BLaER1 (cell line): ENCODE measurements at regions not wholly inside any gene's neighbourhood (a gene's known extent, or its start where the extent isn't known, plus 50 kb on each side); places are given as distances from the start of the nearest gene placed in this dataset.

Source experiments
- H3K27ac ChIP-seq: shearing (Covaris generic); formaldehyde crosslinking; 2 replicates; pipeline ENCODE4 v1.8.1; 2022
- H3K27me3 ChIP-seq: shearing (Covaris generic); formaldehyde crosslinking; 2 replicates; pipeline ENCODE4 v1.8.1; 2022
- H3K36me3 ChIP-seq: shearing (Covaris generic); formaldehyde crosslinking; 2 replicates; pipeline ENCODE4 v1.8.1; 2022
- H3K4me1 ChIP-seq: shearing (Covaris generic); formaldehyde crosslinking; 2 replicates; pipeline ENCODE4 v1.8.1; 2022
- H3K4me2 ChIP-seq: shearing (Covaris generic); formaldehyde crosslinking; 2 replicates; pipeline ENCODE4 v1.8.1; 2022
- H3K4me3 ChIP-seq: shearing (Covaris generic); formaldehyde crosslinking; 2 replicates; pipeline ENCODE4 v1.8.1; 2022
- H3K9ac ChIP-seq: shearing (Covaris generic); formaldehyde crosslinking; 2 replicates; pipeline ENCODE4 v1.8.1; 2022
- H3K9me3 ChIP-seq: shearing (Covaris generic); formaldehyde crosslinking; 2 replicates; pipeline ENCODE4 v1.8.1; 2022
- H4K20me1 ChIP-seq: shearing (Covaris generic); formaldehyde crosslinking; 2 replicates; pipeline ENCODE4 v1.8.1; 2022
- Cebpa-rat ChIP-seq: shearing (Covaris generic); IDR thresholded peaks from 2 replicates; pipeline ENCODE4 v1.8.1; 2022

DNA sequence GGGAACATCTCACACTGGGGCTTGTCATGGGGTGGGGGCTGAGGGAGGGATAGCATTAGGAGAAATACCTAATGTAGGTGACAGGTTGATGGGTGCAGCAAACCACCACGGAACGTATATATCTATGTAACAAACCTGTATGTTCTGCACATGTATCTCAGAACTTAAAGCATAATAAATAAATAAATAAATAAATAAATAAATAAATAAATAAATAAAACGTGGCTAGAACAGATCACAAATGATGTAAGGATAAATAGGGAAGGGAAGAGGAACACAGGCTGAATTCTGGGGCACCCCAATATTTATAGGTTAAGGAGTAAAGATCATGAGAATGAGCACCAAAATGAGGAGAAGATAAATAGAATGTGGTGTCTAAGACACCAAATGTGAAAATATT is 592.2 kb downstream of the AMY1C start:
- no peak overlapping the region for H3K4me2 ChIP-seq
- H3K4me3 ChIP-seq = no peak overlapping the region
- no peak overlapping the region for H3K9ac ChIP-seq
- no peaks in the 10 kb centered on the region for H3K36me3 ChIP-seq
- H3K27ac ChIP-seq = no peak overlapping the region
- no peaks in the 10 kb centered on the region for H3K4me1 ChIP-seq
- H3K27me3 ChIP-seq = no peaks in the 10 kb centered on the region
- no peaks in the 10 kb centered on the region for H3K9me3 ChIP-seq
- no peaks in the 10 kb centered on the region for H4K20me1 ChIP-seq
- TF ChIP-seq Cebpa-rat = no peak

DNA sequence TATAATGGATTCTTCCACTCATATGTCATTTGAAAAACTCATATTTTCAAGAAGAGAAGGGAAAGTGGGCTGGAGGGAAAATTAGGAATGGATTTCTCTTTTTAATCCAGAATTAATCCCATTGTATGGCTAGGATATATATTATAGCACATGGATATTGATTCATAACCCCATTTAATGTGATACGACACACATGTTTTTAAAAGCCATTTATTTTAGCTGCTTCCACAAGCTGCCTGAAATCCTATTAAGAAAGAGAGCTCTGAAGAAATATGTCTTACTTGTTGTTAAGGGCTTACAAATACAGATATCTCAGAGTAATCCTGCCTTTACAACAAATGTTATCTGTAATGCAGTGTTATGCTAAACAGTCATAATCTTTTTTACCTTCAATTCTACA is 598.6 kb downstream of the AMY1C start:
- Histone ChIP-seq H3K4me2 (no peak overlapping the region), H3K36me3 (no peaks in the 10 kb centered on the region), H3K9me3 (no peaks in the 10 kb centered on the region), H3K27me3 (no peaks in the 10 kb centered on the region), H3K27ac (no peak overlapping the region), H4K20me1 (no peaks in the 10 kb centered on the region), H3K9ac (no peak overlapping the region), H3K4me1 (no peaks in the 10 kb centered on the region), H3K4me3 (no peak overlapping the region)
- TF ChIP-seq Cebpa-rat = no peak

DNA sequence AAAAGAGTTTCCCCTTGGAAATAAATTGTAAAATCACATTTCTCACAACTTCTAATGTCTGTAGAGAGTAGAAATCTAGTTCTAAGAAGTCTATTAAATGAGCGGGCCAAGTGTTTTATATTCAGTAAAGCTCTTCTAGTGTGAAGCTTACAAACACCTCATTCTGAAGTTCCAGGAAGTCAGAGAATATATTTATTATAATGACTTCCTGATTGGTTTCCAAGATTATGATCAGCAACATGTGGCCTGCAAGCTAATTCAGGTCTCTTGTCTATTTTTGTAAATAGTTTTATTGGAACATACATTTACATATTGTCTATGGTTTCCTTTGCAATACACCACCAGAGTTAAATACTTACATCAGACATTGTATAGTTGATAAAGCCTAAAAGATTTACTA is 603.9 kb downstream of the AMY1C start:
- no peak overlapping the region for H3K4me3 ChIP-seq
- no peak overlapping the region for H3K9ac ChIP-seq

DNA sequence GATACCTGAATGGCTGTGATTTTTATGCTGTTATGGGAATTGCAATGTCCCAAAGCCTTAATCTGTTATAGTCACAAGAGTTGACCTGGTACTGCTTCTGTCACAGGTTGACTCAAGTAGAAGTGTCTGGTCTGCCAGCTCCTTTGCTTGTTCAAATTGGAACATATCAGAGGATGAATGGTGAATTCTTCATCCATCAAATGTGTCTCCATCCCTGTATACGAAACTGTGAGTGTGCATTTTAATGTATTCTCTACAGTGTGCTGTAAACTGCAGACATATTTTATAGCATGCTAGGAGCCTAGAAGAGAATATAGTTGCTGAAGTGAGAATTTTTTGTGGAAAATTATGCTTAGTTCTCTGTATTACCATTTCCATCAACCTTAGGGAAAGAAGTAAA is 608.4 kb downstream of the AMY1C start:
- TF ChIP-seq Cebpa-rat = no peak
- H4K20me1 ChIP-seq = no peaks in the 10 kb centered on the region
- no peak overlapping the region for H3K9ac ChIP-seq
- H3K4me3 ChIP-seq = no peak overlapping the region
- H3K9me3 ChIP-seq = no peaks in the 10 kb centered on the region
- no peaks in the 10 kb centered on the region for H3K4me1 ChIP-seq
- no peaks in the 10 kb centered on the region for H3K36me3 ChIP-seq
- H3K27me3 ChIP-seq = no peaks in the 10 kb centered on the region
- no peak overlapping the region for H3K27ac ChIP-seq
- no peak overlapping the region for H3K4me2 ChIP-seq

More for the DNA sequence above, 603.9 kb downstream of the AMY1C start:
- no peaks in the 10 kb centered on the region for H3K27me3 ChIP-seq
- H3K27ac ChIP-seq = no peak overlapping the region
- H3K9me3 ChIP-seq = no peaks in the 10 kb centered on the region
- H3K36me3 ChIP-seq = no peaks in the 10 kb centered on the region
- H3K4me2 ChIP-seq = no peak overlapping the region
- no peaks in the 10 kb centered on the region for H4K20me1 ChIP-seq
- TF ChIP-seq Cebpa-rat = no peak
- no peaks in the 10 kb centered on the region for H3K4me1 ChIP-seq

DNA sequence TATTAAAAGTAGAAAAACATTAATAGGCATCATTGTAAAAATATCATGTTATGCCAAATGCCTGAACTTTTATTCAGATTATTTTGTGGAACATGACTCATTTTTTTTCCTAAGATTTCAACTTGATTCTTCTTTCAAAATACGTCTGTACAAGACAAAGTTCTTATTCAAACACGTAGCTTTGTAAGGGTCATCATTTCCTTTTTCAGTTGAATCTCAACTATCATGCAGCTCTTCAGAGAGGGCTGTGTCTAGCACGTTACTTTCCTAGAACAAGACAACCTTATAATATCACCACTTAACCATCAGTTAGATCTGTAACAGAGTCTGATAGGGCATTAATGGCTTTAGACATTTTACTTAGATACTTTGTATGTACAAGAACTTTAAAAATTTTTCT is 608.9 kb downstream of the AMY1C start:
- H3K36me3 ChIP-seq = no peaks in the 10 kb centered on the region

DNA sequence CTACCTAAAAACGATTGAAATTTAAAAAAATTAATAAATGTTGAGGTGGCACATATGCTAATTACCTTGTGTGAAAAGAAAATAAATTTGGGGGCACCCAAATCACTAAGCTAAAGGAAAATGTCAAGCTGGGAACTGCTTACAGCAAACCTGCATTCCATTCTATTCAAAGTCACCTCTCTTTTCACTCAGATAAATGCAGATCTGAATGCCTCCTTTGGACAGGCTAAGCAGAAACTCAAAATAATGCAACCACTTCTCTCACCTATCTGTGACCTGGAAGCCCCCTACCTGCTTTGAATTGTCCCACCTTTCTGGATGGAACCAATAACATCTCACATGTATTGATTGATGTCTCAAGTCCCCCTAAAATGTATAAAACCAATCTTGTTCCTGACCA is 628.7 kb downstream of the AMY1C start:
- TF ChIP-seq Cebpa-rat = no peak
- no peaks in the 10 kb centered on the region for H3K4me1 ChIP-seq
- H3K36me3 ChIP-seq = no peaks in the 10 kb centered on the region
- no peaks in the 10 kb centered on the region for H3K9me3 ChIP-seq
- H3K27me3 ChIP-seq = no peaks in the 10 kb centered on the region
- no peak overlapping the region for H3K4me3 ChIP-seq
- no peak overlapping the region for H3K9ac ChIP-seq
- H3K27ac ChIP-seq = no peak overlapping the region
- no peak overlapping the region for H3K4me2 ChIP-seq
- no peaks in the 10 kb centered on the region for H4K20me1 ChIP-seq

More for the DNA sequence above, 608.9 kb downstream of the AMY1C start:
- Histone ChIP-seq H3K27ac (no peak overlapping the region), H3K27me3 (no peaks in the 10 kb centered on the region), H3K4me1 (no peaks in the 10 kb centered on the region), H3K4me2 (no peak overlapping the region), H4K20me1 (no peaks in the 10 kb centered on the region), H3K9ac (no peak overlapping the region), H3K4me3 (no peak overlapping the region), H3K9me3 (no peaks in the 10 kb centered on the region)
- TF ChIP-seq Cebpa-rat = no peak

DNA sequence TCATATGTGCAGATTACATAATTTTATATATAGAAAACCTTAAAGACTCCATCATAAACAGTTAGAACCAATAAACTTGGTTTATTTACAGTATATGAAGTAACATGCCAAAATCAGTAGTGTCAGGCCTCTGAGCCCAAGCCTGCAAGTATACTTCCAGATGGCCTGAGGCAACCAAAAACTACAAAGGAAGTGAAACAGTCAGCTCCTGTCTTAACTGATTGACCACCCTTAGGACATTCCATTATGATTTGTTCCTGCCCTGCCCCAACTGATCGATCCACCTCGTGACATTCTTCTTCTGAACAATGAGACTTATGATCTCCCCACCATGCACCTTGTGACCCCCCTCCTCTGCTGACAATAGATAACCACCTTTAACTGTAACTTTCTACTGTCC is 630.3 kb downstream of the AMY1C start:
- no peaks in the 10 kb centered on the region for H3K36me3 ChIP-seq
- no peak for TF ChIP-seq Cebpa-rat
- H3K9me3 ChIP-seq = no peaks in the 10 kb centered on the region
- no peaks in the 10 kb centered on the region for H3K4me1 ChIP-seq
- H3K4me3 ChIP-seq = no peak overlapping the region
- no peak overlapping the region for H3K27ac ChIP-seq
- no peaks in the 10 kb centered on the region for H4K20me1 ChIP-seq
- H3K27me3 ChIP-seq = no peaks in the 10 kb centered on the region
- H3K9ac ChIP-seq = no peak overlapping the region
- H3K4me2 ChIP-seq = no peak overlapping the region

DNA sequence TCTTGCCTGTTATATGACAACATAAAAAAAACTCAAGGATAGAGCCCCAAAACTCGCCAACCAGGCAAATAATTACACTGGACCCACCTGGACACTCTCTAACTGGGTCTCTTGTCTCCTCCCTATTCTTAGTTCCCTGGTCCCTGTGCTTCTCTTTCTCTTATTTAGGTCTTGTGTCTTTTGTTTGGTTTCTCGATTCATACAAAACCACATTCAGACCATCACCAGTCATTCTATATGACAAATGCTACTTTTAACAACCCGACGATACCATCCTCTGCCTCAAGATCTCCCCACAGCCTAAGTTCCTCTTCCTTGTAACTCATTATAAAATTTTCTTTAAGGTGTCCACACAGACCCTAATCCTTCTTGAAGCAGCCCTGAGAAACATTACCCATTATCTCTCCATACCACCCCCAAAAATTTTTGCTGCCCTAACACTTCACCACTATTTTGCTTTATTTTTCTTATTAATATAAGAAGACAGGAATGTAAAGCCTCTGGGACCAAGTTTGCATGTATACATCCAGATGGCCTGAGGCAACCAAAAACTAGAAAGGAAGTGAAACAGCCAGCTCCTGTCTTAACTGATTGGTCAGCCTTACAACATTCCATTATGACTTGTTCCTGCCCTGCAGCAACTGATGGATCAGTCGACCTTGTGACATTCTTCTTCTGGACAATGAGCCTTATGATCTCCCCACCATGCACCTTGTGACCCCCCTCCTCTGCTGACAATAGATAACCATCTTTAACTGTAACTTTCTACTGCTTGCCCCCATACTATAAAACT is 638.2 kb downstream of the AMY1C start:
- Histone ChIP-seq H3K4me3 (no peak overlapping the region), H3K4me1 (no peaks in the 10 kb centered on the region), H3K36me3 (no peaks in the 10 kb centered on the region), H3K9ac (no peak overlapping the region), H4K20me1 (no peaks in the 10 kb centered on the region), H3K9me3 (no peaks in the 10 kb centered on the region), H3K27ac (no peak overlapping the region), H3K27me3 (no peaks in the 10 kb centered on the region), H3K4me2 (no peak overlapping the region)
- no peak for TF ChIP-seq Cebpa-rat

DNA sequence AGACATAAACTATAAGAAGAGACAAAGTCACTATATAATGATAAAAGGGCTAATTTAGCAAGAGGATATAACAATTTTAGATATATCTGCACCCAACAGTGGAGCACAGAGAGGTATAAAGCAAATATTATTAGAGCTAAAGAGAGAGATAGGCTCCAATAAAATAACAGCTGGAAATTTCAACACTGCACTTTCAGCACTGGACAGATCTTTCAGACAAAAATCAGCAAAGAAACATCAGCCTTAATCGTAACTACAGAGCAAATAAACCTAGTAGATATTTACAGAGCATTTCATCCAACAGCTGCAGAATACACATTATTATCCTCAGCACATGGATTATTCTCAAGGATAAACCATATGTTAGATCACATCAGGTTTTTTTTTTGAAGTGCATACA is 642.9 kb downstream of the AMY1C start:
- H3K9ac ChIP-seq = no peak overlapping the region
- no peaks in the 10 kb centered on the region for H3K27me3 ChIP-seq
- no peaks in the 10 kb centered on the region for H4K20me1 ChIP-seq
- no peaks in the 10 kb centered on the region for H3K9me3 ChIP-seq
- H3K27ac ChIP-seq = no peak overlapping the region
- TF ChIP-seq Cebpa-rat = no peak
- H3K4me2 ChIP-seq = no peak overlapping the region
- no peaks in the 10 kb centered on the region for H3K4me1 ChIP-seq
- H3K4me3 ChIP-seq = no peak overlapping the region
- no peaks in the 10 kb centered on the region for H3K36me3 ChIP-seq

DNA sequence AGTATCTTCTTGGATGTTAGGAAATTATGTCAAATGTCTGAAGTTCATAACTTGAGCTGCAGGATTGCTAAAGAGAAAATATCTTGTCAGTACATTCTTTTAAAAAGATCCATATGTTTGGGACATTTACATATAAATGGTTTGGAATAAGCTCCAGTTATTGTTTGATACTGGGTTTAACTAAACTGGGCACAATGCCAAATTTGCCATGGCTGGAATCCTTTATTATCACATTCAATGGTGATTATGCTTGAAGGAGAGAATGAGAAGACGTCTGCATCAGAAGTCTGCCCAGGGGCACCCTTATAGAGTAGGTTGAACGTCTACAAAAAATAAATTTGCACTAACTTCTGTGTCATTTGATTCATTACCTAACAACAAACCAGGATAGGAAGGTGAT is 652.5 kb downstream of the AMY1C start:
- Histone ChIP-seq H3K4me3 (no peak overlapping the region), H4K20me1 (no peaks in the 10 kb centered on the region), H3K27ac (no peak overlapping the region), H3K9ac (no peak overlapping the region), H3K4me2 (no peak overlapping the region), H3K4me1 (no peaks in the 10 kb centered on the region), H3K36me3 (no peaks in the 10 kb centered on the region), H3K9me3 (no peaks in the 10 kb centered on the region), H3K27me3 (no peaks in the 10 kb centered on the region)
- TF ChIP-seq Cebpa-rat = no peak

DNA sequence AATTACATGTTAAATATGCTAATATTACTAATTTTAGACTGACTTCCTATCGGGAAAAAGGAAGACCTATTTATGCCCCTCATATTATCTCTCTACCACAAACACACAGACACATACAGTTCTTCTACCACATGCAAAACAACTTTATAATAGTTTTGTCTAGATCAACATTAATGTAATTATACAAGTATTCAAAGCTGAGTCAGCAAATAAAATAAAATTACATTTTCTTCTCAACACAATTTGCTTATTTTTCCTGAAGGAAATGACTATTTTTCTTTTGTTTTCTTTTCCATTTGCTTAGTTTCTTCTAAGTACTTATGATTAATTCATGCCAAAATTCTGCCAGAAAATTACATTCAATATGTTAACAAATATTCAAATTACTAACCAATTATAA is 654.2 kb downstream of the AMY1C start:
- no peaks in the 10 kb centered on the region for H3K36me3 ChIP-seq
- no peaks in the 10 kb centered on the region for H3K9me3 ChIP-seq
- H4K20me1 ChIP-seq = no peaks in the 10 kb centered on the region
- H3K27me3 ChIP-seq = no peaks in the 10 kb centered on the region
- no peaks in the 10 kb centered on the region for H3K4me1 ChIP-seq
- H3K9ac ChIP-seq = no peak overlapping the region
- H3K4me2 ChIP-seq = no peak overlapping the region
- no peak overlapping the region for H3K27ac ChIP-seq
- no peak overlapping the region for H3K4me3 ChIP-seq
- no peak for TF ChIP-seq Cebpa-rat
